SU-DHL-6 (cell line): ENCODE measurements at regions not wholly inside any gene's neighbourhood (a gene's known extent, or its start where the extent isn't known, plus 50 kb on each side); places are given as distances from the start of the nearest gene placed in this dataset.

Experiments used
- CTCF ChIP-seq: fragments of 200-600 bp; sonication (generic); IDR thresholded peaks from one replicate; pipeline ENCODE4 v1.5.1; 2017; ENCODE audit warnings: antibody characterized with exemption, mild to moderate bottlenecking, low read length, moderate library complexity; ENCODE audit not compliant: insufficient read depth, poor library complexity, severe bottlenecking
- EZH2phosphoT487 ChIP-seq: fragments of 200-600 bp; sonication (generic), shearing (Covaris generic); conservative IDR thresholded peaks from 2 replicates; pipeline ENCODE4 v1.6.1; 2018; ENCODE audit warnings: mild to moderate bottlenecking, antibody characterized with exemption, low read length, moderate library complexity, mixed read lengths

GRCh38 chr10:58050575-58050974, 217.1 kb downstream of the IPMK start:
- TF ChIP-seq CTCF (no peak), EZH2phosphoT487 (no peak)
